Left ventricle myocardium inferior (tissue), 1 donor: ENCODE measurements at regions not wholly inside any gene's neighbourhood (a gene's known extent, or its start where the extent isn't known, plus 50 kb on each side); places are given as distances from the start of the nearest gene placed in this dataset.

Experiments
- DNase-seq: peaks from one replicate; pipeline ENCODE4 v3.0.0-alpha.2; 2020
- H3K27ac ChIP-seq: fragments of 200-600 bp; replicated peaks from 2 replicates; pipeline ENCODE4 v1.8.0; 2021
- H3K27me3 ChIP-seq: fragments of 200-600 bp; 2 replicates; pipeline ENCODE4 v1.8.0; 2021; ENCODE audit warnings: low read depth
- H3K36me3 ChIP-seq: fragments of 200-600 bp; 2 replicates; pipeline ENCODE4 v1.8.0; 2021
- H3K4me1 ChIP-seq: fragments of 200-600 bp; 2 replicates; pipeline ENCODE4 v1.8.0; 2021
- H3K4me3 ChIP-seq: fragments of 200-600 bp; 2 replicates; pipeline ENCODE4 v1.8.0; 2021; ENCODE audit warnings: mild to moderate bottlenecking, moderate library complexity
- H3K9me3 ChIP-seq: fragments of 200-600 bp; replicated peaks from 2 replicates; pipeline ENCODE4 v1.8.0; 2021
- intact Hi-C: fragments of 100-400 bp; cut with micrococcal nuclease; formaldehyde crosslinking; loops from one replicate; pipeline ENCODE4 v1.11.0; 2022
- TF ChIP-seq, protein P1 (sequence below): fragments of 200-600 bp; IDR thresholded peaks from 2 replicates; pipeline ENCODE4 v1.8.0; 2021; ENCODE audit warnings: antibody characterized with exemption, mild to moderate bottlenecking, borderline replicate concordance
- donor health status: DM: no; HTN: yes; CAD: no; lungs with severe emphysema.

GRCh38 chr17:36727052-36727451 is 125.7 kb downstream of the MRM1 start:
- Histone ChIP-seq H3K4me1 (peaks cover 13% of the 10 kb centered on the region), H3K4me3 (no peak overlapping the region), H3K27ac (no peak overlapping the region), H3K36me3 (no peaks in the 10 kb centered on the region), H3K9me3 (no peaks in the 10 kb centered on the region), H3K27me3 (peaks cover 77% of the 10 kb centered on the region)
- intact Hi-C loops: no loop called here
- no peak for DNase-seq
- TF ChIP-seq, protein P1, sequence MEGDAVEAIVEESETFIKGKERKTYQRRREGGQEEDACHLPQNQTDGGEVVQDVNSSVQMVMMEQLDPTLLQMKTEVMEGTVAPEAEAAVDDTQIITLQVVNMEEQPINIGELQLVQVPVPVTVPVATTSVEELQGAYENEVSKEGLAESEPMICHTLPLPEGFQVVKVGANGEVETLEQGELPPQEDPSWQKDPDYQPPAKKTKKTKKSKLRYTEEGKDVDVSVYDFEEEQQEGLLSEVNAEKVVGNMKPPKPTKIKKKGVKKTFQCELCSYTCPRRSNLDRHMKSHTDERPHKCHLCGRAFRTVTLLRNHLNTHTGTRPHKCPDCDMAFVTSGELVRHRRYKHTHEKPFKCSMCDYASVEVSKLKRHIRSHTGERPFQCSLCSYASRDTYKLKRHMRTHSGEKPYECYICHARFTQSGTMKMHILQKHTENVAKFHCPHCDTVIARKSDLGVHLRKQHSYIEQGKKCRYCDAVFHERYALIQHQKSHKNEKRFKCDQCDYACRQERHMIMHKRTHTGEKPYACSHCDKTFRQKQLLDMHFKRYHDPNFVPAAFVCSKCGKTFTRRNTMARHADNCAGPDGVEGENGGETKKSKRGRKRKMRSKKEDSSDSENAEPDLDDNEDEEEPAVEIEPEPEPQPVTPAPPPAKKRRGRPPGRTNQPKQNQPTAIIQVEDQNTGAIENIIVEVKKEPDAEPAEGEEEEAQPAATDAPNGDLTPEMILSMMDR: no peak

DNA sequence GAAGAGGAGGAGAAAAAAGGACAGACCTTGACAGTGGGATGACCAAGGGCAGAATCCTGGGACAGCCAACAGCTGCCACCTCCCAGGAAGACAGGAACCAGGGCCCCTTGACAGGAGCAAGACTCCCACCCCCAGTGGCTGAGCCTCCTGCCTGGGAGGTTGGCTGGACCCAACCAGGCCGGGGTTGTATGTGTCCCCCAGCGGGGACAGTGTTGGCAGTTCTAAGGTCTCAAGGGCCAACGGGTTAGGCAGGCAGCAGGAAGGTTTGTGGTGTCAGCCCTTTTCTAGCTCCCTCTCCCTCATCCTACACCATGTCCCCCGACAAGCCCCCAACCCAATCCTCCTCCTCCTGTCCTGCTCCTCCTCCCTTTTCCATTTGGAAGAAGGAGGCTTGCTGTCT is 126.2 kb downstream of the MRM1 start:
- H3K36me3 ChIP-seq: no peaks in the 10 kb centered on the region
- no peak for DNase-seq
- no peaks in the 10 kb centered on the region for H3K9me3 ChIP-seq
- peaks cover 77% of the 10 kb centered on the region for H3K27me3 ChIP-seq
- intact Hi-C loops: no loop called here
- H3K27ac ChIP-seq: no peak overlapping the region
- H3K4me1 ChIP-seq: peaks cover 8% of the 10 kb centered on the region
- TF ChIP-seq, protein P1: no peak
- no peak overlapping the region for H3K4me3 ChIP-seq

GRCh38 chr17:36728030-36728991 is 126.9 kb downstream of the MRM1 start:
- Histone ChIP-seq H3K27me3 (peaks cover 77% of the 10 kb centered on the region), H3K4me3 (no peak overlapping the region), H3K9me3 (no peaks in the 10 kb centered on the region), H3K36me3 (no peaks in the 10 kb centered on the region), H3K27ac (no peak overlapping the region), H3K4me1 (peaks cover 5% of the 10 kb centered on the region)
- intact Hi-C loops: no loop called here
- DNase-seq: no peak
- TF ChIP-seq, protein P1: no peak

DNA sequence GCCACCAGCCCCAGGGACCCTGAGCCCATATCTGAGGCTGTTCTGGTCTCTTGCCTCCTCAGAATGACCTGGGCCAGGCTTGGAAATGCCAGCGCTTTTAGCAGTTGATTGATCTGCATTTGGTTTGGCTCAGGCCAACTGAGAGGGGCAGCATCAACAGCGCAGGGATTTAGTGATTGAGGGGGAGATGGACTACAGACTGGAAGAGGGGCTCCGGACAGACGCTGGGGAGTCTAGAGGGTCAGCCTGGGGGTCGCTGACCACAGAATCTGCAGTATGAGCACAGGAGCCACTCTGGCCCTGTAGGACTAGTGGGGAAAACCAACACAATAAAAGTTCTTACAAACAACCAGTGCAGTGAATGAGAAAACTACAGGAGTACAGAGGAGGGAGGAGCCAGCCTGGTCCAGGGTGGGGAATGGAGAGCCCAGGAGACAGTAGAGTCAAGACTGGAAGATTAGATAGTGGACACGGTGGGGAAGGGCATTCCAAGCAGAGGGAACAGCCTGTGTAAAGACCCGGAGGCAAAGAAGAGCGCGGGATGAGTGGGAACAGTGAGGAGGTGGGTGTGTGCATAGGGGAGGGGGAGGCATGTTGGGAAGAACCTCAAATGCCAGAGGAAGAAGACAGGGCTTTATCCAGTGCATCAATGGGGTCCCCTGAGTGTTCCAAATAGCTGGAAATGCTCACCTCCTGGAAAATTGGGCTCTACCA is 128.9 kb downstream of the MRM1 start:
- TF ChIP-seq, protein P1: no peak
- H3K4me1 ChIP-seq: peaks cover 5% of the 10 kb centered on the region
- no peak overlapping the region for H3K27ac ChIP-seq
- intact Hi-C loops: no loop called here
- H3K4me3 ChIP-seq: no peak overlapping the region
- no peaks in the 10 kb centered on the region for H3K36me3 ChIP-seq
- H3K9me3 ChIP-seq: no peaks in the 10 kb centered on the region
- no peak for DNase-seq
- peaks cover 93% of the 10 kb centered on the region for H3K27me3 ChIP-seq

DNA sequence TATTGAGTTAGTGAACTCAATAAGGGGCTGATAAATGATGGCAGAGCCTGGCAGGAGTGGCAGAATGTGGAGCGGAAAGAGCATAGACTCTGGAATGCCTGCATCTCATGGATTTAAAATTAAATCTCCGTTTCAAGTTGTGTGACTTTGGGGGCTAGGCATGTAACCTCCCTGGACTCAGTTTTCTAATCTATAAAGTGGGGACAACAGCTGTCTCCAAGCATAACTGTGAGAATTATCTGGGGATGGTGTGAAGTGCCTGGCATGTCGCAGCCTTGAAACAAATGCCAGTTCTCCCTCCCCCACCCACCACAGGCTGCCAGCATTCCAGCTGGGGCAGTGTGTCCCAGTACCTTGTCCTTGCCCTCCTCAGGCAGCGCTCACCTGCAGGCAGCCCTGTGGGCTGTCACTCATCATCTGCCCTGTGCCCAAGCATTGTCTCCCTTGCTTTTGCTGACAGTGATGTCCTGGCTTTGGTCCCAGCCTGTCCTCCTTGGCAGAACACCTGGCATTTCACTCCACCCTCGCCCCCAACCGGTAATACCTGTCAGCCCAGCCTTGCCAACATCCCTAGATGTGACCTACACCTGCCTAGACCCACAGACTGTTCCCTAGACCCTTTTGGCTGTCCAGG is 129.6 kb downstream of the MRM1 start:
- TF ChIP-seq, protein P1: no peak
- DNase-seq: no peak
- no peak overlapping the region for H3K27ac ChIP-seq
- intact Hi-C loops: no loop called here
- H3K27me3 ChIP-seq: peaks cover 100% of the 10 kb centered on the region
- H3K4me1 ChIP-seq: peaks cover 5% of the 10 kb centered on the region
- no peak overlapping the region for H3K4me3 ChIP-seq
- no peaks in the 10 kb centered on the region for H3K36me3 ChIP-seq
- no peaks in the 10 kb centered on the region for H3K9me3 ChIP-seq
